ENCODE measurements at regions not wholly inside any gene's neighbourhood (a gene's known extent, or its start where the extent isn't known, plus 50 kb on each side); places are given as distances from the start of the nearest gene placed in this dataset.

GRCh38 chr1:208449951-208450350 is 205.8 kb upstream of the PLXNA2 start:
- ATAC-seq (no peak), DNase-seq (no peak)
- Histone ChIP-seq H3K9me3 (no peaks in the 10 kb centered on the region), H3K4me1 (no peaks in the 10 kb centered on the region), H3K36me3 (no peaks in the 10 kb centered on the region), H3K27me3 (peaks cover 0 to 30% (median 0%) of the 10 kb centered on the region in 7 donors), H3K4me3 (no peak overlapping the region), H3K27ac (no peak overlapping the region)
- WGBS, 2 donors, result 95 to 96% methylated on average over 7 of the region's 7 CpGs
- TF ChIP-seq CTCF (IDR thresholded peaks at IDR 0.05), result no peak
- intact Hi-C loops (cut with DNase I), result no loop called here

GRCh38 chr1:208450958-208451357 is 206.8 kb upstream of the PLXNA2 start:
- no peak for TF ChIP-seq CTCF (IDR thresholded peaks at IDR 0.05)
- ATAC-seq (no peak), DNase-seq (no peak)
- Histone ChIP-seq H3K4me3 (no peak overlapping the region), H3K4me1 (no peaks in the 10 kb centered on the region), H3K36me3 (no peaks in the 10 kb centered on the region), H3K27me3 (peaks cover 0 to 30% (median 0%) of the 10 kb centered on the region in 7 donors), H3K9me3 (no peaks in the 10 kb centered on the region), H3K27ac (no peak overlapping the region)
- intact Hi-C loops (cut with DNase I), result no loop called here
- whole genome bisulfite sequencing, 2 donors, result 57 to 62% methylated on average over 10 of the region's 10 CpGs

- ATAC-seq, result no peak
- Histone ChIP-seq H3K4me1 (no peaks in the 10 kb centered on the region), H3K4me3 (no peak overlapping the region), H3K27me3 (peaks cover 0 to 11% (median 0%) of the 10 kb centered on the region in 7 donors), H3K36me3 (no peaks in the 10 kb centered on the region), H3K27ac (no peak overlapping the region), H3K9me3 (peaks cover 0 to 6% (median 0%) of the 10 kb centered on the region in 11 donors)
- no peak for DNase-seq
- intact Hi-C loops (cut with DNase I), result no loop called here
- no peak for TF ChIP-seq CTCF (IDR thresholded peaks at IDR 0.05)
- WGBS, 2 donors, result 75 to 79% methylated on average over 3 of the region's 3 CpGs
These were observed 211.6 kb upstream of the PLXNA2 start for GRCh38 chr1:208455821-208456220.

GRCh38 chr1:208456487-208456886 is 212.3 kb upstream of the PLXNA2 start:
- no peaks in the 10 kb centered on the region for H3K36me3 ChIP-seq
- peaks cover 0 to 7% (median 0%) of the 10 kb centered on the region in 7 donors for H3K27me3 ChIP-seq
- ATAC-seq (no peak), DNase-seq (no peak)
- 87 to 91% methylated on average over 2 of the region's 2 CpGs for WGBS, 2 donors
- H3K4me1 ChIP-seq, result no peaks in the 10 kb centered on the region
- H3K4me3 ChIP-seq, result no peak overlapping the region
- intact Hi-C loops (cut with DNase I), result no loop called here
- H3K9me3 ChIP-seq, result peaks cover 0 to 6% (median 0%) of the 10 kb centered on the region in 11 donors
- no peak for TF ChIP-seq CTCF (IDR thresholded peaks at IDR 0.05)
- no peak overlapping the region for H3K27ac ChIP-seq

All from heart right ventricle (tissue), 16 donors.